PC-9 (cell line): ENCODE measurements at regions not wholly inside any gene's neighbourhood (a gene's known extent, or its start where the extent isn't known, plus 50 kb on each side); places are given as distances from the start of the nearest gene placed in this dataset.

Experiments used
- BruUV-seq: library from RNA; stranded (reverse); fragments of 400-500 nt; replicated peaks from 2 replicates; lab custom pipeline; 2021; lab: Mats Ljungman, UMichigan
- CTCF ChIA-PET: fragments of 300-600 bp; sonication (Branson Sonifier 250); formaldehyde crosslinking; loops from one replicate; lab custom pipeline; 2022; ENCODE audit warnings: antibody characterized with exemption; lab: Charles Lee
- POLR2A ChIA-PET: fragments of 300-600 bp; sonication (Branson Sonifier 250); formaldehyde crosslinking; loops from one replicate; lab custom pipeline; 2022; ENCODE audit warnings: antibody characterized with exemption; ENCODE audit not compliant: unreplicated experiment; lab: Charles Lee
- DNase-seq, 2 experiments: peaks; one replicate each; pipeline versions ENCODE4 v3.0.0 to v3.0.0-alpha.2; 2015 to 2022; ENCODE audit warnings: mixed read lengths in 1 of 2
- H2AFZ ChIP-seq: fragments of 200-600 bp; sonication (generic); 2 replicates; pipeline ENCODE4 v1.8.1; 2017; ENCODE audit warnings: antibody characterized with exemption
- H3F3A ChIP-seq: fragments of 200-600 bp; sonication (generic); 2 replicates; pipeline ENCODE4 v1.8.1; 2017; ENCODE audit warnings: antibody characterized with exemption, mild to moderate bottlenecking, low read depth; ENCODE audit not compliant: insufficient read depth
- H3K27ac ChIP-seq: fragments of 200-600 bp; sonication (generic); 2 replicates; pipeline ENCODE4 v1.6.1; 2016; ENCODE audit warnings: mixed run types
- H3K27me3 ChIP-seq: fragments of 200-600 bp; sonication (generic); 2 replicates; pipeline ENCODE4 v1.6.1; 2016; ENCODE audit warnings: low read depth, mixed run types; ENCODE audit not compliant: insufficient read depth
- H3K36me3 ChIP-seq: fragments of 200-600 bp; sonication (generic); 2 replicates; pipeline ENCODE4 v1.6.1; 2016; ENCODE audit warnings: low read depth, mixed run types
- H3K4me1 ChIP-seq: fragments of 200-600 bp; sonication (generic); replicated peaks from 2 replicates; pipeline ENCODE4 v1.6.1; 2016; ENCODE audit warnings: mixed run types; ENCODE audit not compliant: insufficient read depth
- H3K4me2 ChIP-seq: fragments of 200-600 bp; sonication (generic); 2 replicates; pipeline ENCODE4 v1.6.1; 2017; ENCODE audit warnings: mixed run types
- H3K4me3 ChIP-seq: fragments of 200-600 bp; sonication (generic); 2 replicates; pipeline ENCODE4 v1.6.1; 2016; ENCODE audit warnings: mixed run types
- H3K79me2 ChIP-seq: fragments of 200-600 bp; sonication (generic); 2 replicates; pipeline ENCODE4 v1.6.1; 2017; ENCODE audit warnings: low read depth, mixed run types
- H3K9me2 ChIP-seq: fragments of 200-600 bp; sonication (generic); 2 replicates; pipeline ENCODE4 v1.8.1; 2017; ENCODE audit warnings: mild to moderate bottlenecking; ENCODE audit not compliant: insufficient read depth
- H3K9me3 ChIP-seq: fragments of 200-600 bp; sonication (generic); 2 replicates; pipeline ENCODE4 v1.8.1; 2016; ENCODE audit warnings: low read depth; ENCODE audit not compliant: insufficient read depth
- H4K20me1 ChIP-seq: fragments of 200-600 bp; sonication (generic); 2 replicates; pipeline ENCODE4 v1.8.1; 2017; ENCODE audit not compliant: insufficient read depth
- CTCF ChIP-seq: fragments of 200-600 bp; sonication (generic); conservative IDR thresholded peaks from 2 replicates; pipeline ENCODE4 v1.6.1; 2017; ENCODE audit warnings: mixed run types, antibody characterized with exemption, mild to moderate bottlenecking, moderate library complexity
- EZH2 ChIP-seq: fragments of 200-600 bp; sonication (generic); IDR thresholded peaks from 2 replicates; pipeline ENCODE4 v1.8.0; 2017; ENCODE audit warnings: antibody characterized with exemption, low read depth
- intact Hi-C: fragments of 100-400 bp; cut with micrococcal nuclease; formaldehyde crosslinking; loops from one replicate; pipeline ENCODE4 v1.10.0; 2022; ENCODE audit not compliant: unreplicated experiment

GRCh38 chr7:81648716-81649115 lies 121.1 kb downstream of the HGF start:
- Histone ChIP-seq H3K27me3 (no peaks in the 10 kb centered on the region), H3K4me2 (no peak overlapping the region), H3K27ac (no peak overlapping the region), H3K9me3 (no peaks in the 10 kb centered on the region; the same call in 1 of the 2 replicates), H3K4me1 (no peaks in the 10 kb centered on the region), H3K9me2 (no peaks in the 10 kb centered on the region), H3K4me3 (no peak overlapping the region), H3K79me2 (no peaks in the 10 kb centered on the region), H3F3A (no peaks in the 10 kb centered on the region), H4K20me1 (no peaks in the 10 kb centered on the region), H3K36me3 (no peaks in the 10 kb centered on the region), H2AFZ (no peak overlapping the region)
- no peak for DNase-seq
- intact Hi-C loops = no loop called here
- TF ChIP-seq CTCF (no peak), EZH2 (no peak)
- no TSS peak for BruUV-seq
- CTCF ChIA-PET = no interaction called here
- POLR2A ChIA-PET = no interaction called here

DNA sequence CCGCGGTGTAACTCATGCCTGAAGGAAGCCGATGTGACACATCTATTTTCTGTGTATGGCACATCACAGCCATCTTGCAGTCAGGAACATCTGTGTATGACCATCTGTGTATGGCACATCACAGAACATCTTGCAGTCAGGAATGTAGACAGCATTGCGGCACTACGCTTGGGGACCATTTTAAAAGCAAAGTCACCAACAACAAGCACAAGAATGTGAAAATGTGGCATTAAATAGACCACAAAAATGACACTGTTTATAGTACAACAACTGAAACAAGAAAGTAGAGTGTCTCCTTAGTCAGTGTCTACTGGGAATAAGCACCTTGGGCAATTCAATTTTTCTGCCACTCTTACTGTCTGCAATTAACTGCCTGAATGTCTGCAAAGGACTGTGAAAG lies 124.4 kb downstream of the HGF start:
- Histone ChIP-seq H3K4me1 (no peaks in the 10 kb centered on the region), H3K9me3 (no peaks in the 10 kb centered on the region), H3K79me2 (no peaks in the 10 kb centered on the region), H3K27me3 (no peaks in the 10 kb centered on the region), H3K4me2 (no peak overlapping the region), H3K9me2 (no peaks in the 10 kb centered on the region), H3K27ac (no peak overlapping the region), H2AFZ (no peak overlapping the region), H3K36me3 (no peaks in the 10 kb centered on the region), H4K20me1 (no peaks in the 10 kb centered on the region), H3F3A (no peaks in the 10 kb centered on the region), H3K4me3 (no peak overlapping the region)
- intact Hi-C loops = no loop called here
- POLR2A ChIA-PET = no interaction called here
- CTCF ChIA-PET = no interaction called here
- no TSS peak for BruUV-seq
- TF ChIP-seq EZH2 (no peak), CTCF (no peak)
- no peak for DNase-seq

GRCh38 chr7:81641873-81642272 lies 128.0 kb downstream of the HGF start:
- CTCF ChIA-PET = no interaction called here
- Histone ChIP-seq H3K4me2 (no peak overlapping the region), H3K79me2 (no peaks in the 10 kb centered on the region), H2AFZ (no peak overlapping the region), H3K9me2 (no peaks in the 10 kb centered on the region), H3K27ac (no peak overlapping the region), H3K4me1 (no peaks in the 10 kb centered on the region), H3K9me3 (no peaks in the 10 kb centered on the region), H4K20me1 (no peaks in the 10 kb centered on the region), H3F3A (no peaks in the 10 kb centered on the region), H3K4me3 (no peak overlapping the region), H3K27me3 (no peaks in the 10 kb centered on the region), H3K36me3 (no peaks in the 10 kb centered on the region)
- POLR2A ChIA-PET = no interaction called here
- no TSS peak for BruUV-seq
- intact Hi-C loops = no loop called here
- no peak for DNase-seq
- TF ChIP-seq CTCF (no peak), EZH2 (no peak)
